Stimulated activated CD8-positive, alpha-beta memory T cell treated with anti-CD3 and anti-CD28 coated beads, Interleukin-15, amount 100 ng/mL, for 24 hours (primary cell): ENCODE measurements at regions not wholly inside any gene's neighbourhood (a gene's known extent, or its start where the extent isn't known, plus 50 kb on each side); places are given as distances from the start of the nearest gene placed in this dataset.
"Not testable (repeated sequence)": the region's sequence is repeated elsewhere in the genome, so short reads cannot be mapped to it uniquely, and the experiment has no call there.

Source experiments
- DNase-seq: peaks from one replicate; pipeline ENCODE4 v3.0.0-alpha.2; 2020; ENCODE audit warnings: low read depth

- no peak for DNase-seq
These were observed 1848.3 kb upstream of the RAG2 start for GRCh38 chr11:38446336-38446735.

GRCh38 chr11:38438091-38438490 lies 1840.1 kb upstream of the RAG2 start:
- DNase-seq: no peak

DNA sequence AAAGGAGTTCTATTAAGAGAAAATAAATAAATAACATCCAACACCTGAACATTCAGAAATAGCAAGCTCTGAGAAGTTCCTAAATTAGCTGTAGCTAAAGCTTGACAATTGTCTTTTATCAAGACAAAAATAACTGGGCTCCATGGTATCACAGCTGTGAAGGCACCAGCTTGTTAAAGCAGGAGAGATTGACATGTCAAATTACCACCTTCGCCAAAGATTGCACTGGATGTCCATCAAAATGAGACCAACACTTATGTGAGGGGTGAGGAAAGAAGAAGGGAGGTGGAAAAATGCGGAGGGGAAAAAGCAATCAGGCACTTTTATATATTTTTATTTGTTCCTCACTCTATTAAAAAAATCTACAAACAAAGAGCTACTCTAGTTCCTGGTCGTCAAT lies 1827.5 kb upstream of the RAG2 start:
- no peak for DNase-seq

GRCh38 chr11:38423042-38423441 lies 1825.0 kb upstream of the RAG2 start:
- DNase-seq: no peak

GRCh38 chr11:38416141-38416540 lies 1818.1 kb upstream of the RAG2 start:
- DNase-seq: no peak

DNA sequence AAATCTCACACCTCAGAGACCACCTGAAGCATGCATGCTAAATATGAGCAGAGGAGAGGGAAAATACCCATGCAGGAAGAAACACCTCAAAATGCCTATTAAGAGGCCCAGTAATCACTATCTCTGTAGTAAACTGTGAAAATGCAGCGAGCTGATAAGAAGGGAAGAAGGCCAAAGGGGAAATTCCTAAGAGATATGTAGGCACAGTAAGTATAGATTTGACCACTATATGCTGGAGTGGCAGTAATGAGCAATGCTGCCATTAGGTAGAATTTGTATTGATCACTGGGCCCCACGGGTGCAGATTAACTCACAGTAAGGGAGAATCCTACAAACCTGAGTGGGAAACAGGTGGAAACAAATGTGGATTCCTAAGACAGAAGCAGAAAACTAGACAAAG lies 1813.1 kb upstream of the RAG2 start:
- no peak for DNase-seq

DNA sequence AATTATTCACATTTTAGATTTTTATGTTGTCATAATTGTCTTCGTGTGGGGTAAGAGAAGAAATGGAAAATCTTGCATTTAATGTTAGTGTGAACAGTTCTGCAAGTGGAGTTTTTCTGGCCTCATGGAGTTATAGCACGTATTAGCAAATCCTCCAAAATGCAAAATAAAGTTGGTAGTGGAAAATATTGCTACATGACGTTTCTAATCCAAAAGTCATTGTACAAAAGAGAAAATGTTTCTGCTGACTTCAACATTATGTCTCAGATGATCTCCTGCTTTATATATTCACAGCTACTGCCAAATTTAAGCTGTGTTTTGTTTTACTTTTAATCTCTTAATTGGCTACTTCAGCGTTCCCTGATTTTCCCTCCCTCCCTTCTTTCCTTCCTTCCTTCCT lies 1804.0 kb upstream of the RAG2 start:
- no peak for DNase-seq

- no peak for DNase-seq
These were observed 1794.1 kb upstream of the RAG2 start for GRCh38 chr11:38392176-38392575.

DNA sequence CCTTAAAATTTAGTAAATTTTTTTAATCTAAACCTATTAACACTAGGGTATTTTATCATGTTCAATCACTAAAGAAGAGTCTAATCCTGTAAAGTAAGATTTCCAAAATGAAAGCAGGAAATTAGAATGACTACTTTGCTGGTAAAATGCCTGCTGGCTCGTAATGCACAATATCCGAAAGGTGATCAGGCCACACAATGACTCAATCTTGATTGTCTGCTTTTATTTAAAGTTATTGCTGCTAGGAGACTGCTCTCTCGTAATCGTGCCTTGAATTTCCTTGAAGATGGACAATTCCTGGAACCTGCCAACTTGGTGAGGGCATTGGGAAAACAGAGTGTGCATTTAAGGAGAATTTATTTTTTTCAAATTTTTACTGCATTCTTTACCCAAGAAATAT lies 1786.5 kb upstream of the RAG2 start:
- DNase-seq: no peak

GRCh38 chr11:38365274-38365673 lies 1767.2 kb upstream of the RAG2 start:
- DNase-seq: no peak

DNA sequence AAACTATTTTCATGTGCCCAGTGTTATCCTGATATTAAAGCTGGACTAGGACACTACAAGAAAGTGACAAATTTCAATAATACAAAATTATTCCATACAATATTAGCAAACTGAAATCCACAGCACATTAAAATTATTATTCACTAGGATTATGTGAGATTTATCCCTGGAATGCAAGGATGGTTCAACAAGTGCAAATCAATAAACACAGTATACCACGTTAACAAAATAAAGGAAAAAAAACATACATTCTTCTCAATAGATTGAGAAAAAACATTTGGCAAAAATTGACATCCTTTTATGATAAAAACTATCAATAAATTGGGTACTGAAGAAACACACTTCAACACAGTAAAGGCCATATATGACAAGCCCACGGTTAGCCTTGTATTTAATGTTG lies 1758.2 kb upstream of the RAG2 start:
- DNase-seq: no peak

DNA sequence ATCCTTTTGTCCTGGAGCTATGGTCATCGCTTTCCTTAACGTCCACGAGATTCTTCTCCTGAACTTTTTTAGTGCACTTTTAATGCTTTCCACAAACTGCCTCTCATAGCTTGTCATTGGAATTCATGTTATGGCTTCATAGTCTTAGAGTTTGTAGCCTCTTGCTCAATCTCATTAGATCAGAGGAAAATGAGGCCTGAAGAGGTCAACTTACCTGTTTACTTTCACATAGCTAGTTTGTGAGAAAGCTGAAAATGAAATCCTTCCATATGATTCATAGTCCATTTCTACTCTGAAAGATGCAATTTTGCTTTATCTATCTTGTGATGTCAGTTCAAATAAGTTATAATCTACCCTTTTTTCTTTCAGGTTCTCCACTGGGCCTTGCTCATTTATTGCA lies 1747.2 kb upstream of the RAG2 start:
- DNase-seq: no peak

- not testable (repeated sequence) for DNase-seq
These were observed 1743.6 kb upstream of the RAG2 start for GRCh38 chr11:38341612-38342011.

DNA sequence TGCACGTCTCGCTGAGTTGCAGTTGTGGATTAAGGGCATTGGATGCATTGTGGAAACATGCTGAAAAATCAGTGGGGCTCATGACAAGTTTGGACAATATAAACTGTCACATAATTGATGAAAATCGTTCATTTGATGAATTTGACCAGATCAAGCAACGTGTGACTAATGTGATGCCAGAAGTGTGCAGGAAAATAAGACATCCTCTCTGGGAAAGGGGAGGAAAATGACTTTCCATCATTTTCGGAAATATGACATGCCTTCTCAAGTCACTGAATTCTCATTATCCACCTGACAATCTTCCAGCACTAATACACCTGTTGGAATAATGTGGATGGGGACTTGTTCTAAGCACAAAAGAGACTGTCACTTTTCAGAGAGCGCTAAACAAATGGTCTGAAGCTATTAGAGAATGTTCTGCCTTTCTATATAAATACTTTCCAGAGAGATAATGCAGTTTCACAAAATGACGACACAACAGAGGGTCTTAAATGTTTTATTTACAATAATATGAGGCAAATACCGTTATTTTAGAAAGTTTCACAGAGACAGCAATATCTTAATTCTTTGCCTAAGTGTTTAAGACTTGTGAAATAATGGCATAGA lies 1741.9 kb upstream of the RAG2 start:
- no peak for DNase-seq

DNA sequence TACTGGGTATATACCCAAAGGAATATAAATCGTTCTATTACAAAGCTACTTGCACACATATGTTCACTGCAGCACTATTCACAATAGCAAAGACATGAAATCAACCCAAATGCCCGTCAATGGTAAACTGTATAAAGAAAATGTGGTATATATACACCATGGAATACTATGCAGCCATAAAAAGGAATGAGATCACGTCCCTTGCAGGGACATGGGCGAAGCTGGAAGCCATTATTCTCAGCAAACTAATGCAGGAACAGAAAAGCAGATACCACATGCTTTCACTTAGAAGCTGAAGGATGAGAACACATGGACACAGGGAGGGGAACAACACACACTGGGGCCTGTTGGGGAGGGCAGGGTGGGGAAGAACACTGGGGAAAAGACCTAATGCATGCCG lies 1740.0 kb upstream of the RAG2 start:
- not testable (repeated sequence) for DNase-seq

GRCh38 chr11:38332046-38332445 lies 1734.0 kb upstream of the RAG2 start:
- DNase-seq: no peak

DNA sequence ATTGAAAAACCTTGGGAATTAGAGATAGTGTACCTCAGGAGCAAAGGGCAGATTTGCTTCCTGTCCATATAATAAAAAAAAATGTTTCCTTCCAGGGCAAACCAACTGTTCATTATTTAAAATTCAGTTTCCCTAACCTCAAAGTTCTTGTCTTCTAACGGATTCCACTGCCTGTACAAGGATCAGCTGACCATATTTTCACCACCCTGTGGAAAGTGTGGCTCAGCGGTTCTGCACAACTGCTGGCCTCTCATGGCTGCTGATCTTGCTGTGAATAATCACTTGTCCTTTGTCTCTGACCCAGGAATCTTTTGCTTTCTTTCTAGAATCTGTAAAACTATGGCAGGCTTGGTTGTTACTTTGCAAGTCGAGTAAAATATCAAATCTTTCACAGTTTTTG lies 1732.5 kb upstream of the RAG2 start:
- DNase-seq: no peak

- DNase-seq: no peak
These were observed 1726.1 kb upstream of the RAG2 start for GRCh38 chr11:38323961-38324761.

GRCh38 chr11:38315151-38315550 lies 1717.1 kb upstream of the RAG2 start:
- no peak for DNase-seq

- no peak for DNase-seq
These were observed 1709.4 kb upstream of the RAG2 start for GRCh38 chr11:38307455-38307854.

DNA sequence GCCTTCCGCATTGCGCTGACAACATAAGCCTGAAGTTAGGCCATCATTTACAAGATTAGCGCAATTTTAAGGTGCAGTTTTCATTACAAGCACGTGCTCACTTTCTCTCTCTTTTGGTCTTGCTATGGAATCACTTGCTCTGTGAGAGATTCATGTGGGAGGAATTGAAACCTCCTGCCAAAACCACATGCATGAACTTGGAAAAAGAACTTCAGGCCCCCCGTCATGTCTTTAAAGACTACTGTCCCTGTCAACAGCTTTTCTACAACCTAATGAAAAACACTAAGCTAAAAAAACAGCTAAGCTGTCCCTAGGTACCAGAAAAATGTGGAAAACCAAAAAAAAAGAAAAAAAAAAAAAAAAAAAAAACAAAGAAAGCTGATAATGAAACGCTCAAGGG lies 1707.6 kb upstream of the RAG2 start:
- no peak for DNase-seq

DNA sequence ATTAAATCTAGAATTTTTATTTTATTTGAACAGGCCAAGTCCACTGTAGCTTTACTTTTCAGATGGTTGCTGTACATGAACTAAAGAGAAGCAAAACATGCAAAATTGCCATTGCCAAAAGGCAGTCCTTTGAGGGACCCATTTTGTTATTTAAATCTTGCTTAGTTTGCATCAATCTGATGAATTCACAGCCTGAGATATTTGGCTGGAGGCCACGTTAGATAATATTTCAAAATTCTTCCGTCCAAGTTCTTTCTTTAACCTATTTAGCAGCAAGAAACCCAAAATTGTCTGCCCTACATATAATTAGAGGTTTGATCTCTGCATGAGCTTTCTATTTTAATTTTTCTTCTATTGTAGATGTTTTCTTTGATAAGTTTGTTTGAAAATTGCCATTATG lies 1706.9 kb upstream of the RAG2 start:
- no peak for DNase-seq

DNA sequence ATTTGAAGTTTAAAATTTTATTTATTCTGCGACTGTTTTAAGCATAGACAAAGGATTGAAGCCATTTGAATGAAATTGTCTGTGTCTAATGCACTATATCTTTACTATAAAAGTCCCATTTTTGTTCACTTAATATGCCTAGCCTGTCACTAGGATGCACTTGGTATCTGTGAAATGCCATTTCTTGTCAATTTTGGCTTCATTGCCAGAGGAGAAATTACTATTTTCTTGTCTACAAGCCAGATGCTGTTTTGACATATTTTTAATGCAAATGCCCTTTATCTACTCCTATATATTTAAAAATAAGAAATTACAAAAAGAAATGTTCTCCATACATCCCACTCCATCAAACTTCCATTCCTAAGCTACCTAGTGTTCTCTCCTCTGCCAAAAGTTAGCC lies 1704.5 kb upstream of the RAG2 start:
- DNase-seq: no peak

- no peak for DNase-seq
These were observed 1702.5 kb upstream of the RAG2 start for GRCh38 chr11:38300570-38300969.
